Hepatocyte (in vitro differentiated cells): ENCODE measurements at regions not wholly inside any gene's neighbourhood (a gene's known extent, or its start where the extent isn't known, plus 50 kb on each side); places are given as distances from the start of the nearest gene placed in this dataset.

ENCODE experiments used
- DNase-seq: peaks from one replicate; pipeline ENCODE4 v3.0.0-alpha.2; 2016; ENCODE audit warnings: low spot score
- H2AFZ ChIP-seq: fragments of 200-600 bp; sonication (generic); 2 replicates; pipeline ENCODE4 v1.6.0; 2016; ENCODE audit warnings: antibody characterized with exemption, mild to moderate bottlenecking
- H3K27ac ChIP-seq: fragments of 200-600 bp; sonication (generic); 2 replicates; pipeline ENCODE4 v1.5.1; 2016; ENCODE audit warnings: mild to moderate bottlenecking
- H3K27me3 ChIP-seq: fragments of 200-600 bp; sonication (generic); 2 replicates; pipeline ENCODE4 v1.6.1; 2016
- H3K36me3 ChIP-seq: fragments of 200-600 bp; sonication (generic); replicated peaks from 2 replicates; pipeline ENCODE4 v1.5.1; 2016; ENCODE audit warnings: low read depth; ENCODE audit not compliant: insufficient read depth
- H3K4me1 ChIP-seq: fragments of 200-600 bp; sonication (generic); 2 replicates; pipeline ENCODE4 v1.5.1; 2016; ENCODE audit warnings: mild to moderate bottlenecking, moderate library complexity; ENCODE audit not compliant: insufficient read depth
- H3K4me2 ChIP-seq: fragments of 200-600 bp; sonication (generic); 2 replicates; pipeline ENCODE4 v1.6.0; 2016
- H3K4me3 ChIP-seq: fragments of 200-600 bp; sonication (generic); 2 replicates; pipeline ENCODE4 v1.5.1; 2016; ENCODE audit warnings: mild to moderate bottlenecking
- H3K79me2 ChIP-seq: fragments of 200-600 bp; sonication (generic); 2 replicates; pipeline ENCODE4 v1.6.0; 2017; ENCODE audit warnings: mild to moderate bottlenecking
- H3K9me2 ChIP-seq: fragments of 200-600 bp; sonication (generic); replicated peaks from 2 replicates; pipeline ENCODE4 v1.6.0; 2017; ENCODE audit warnings: mild to moderate bottlenecking; ENCODE audit not compliant: insufficient read depth
- H3K9me3 ChIP-seq: fragments of 200-600 bp; sonication (generic); 2 replicates; pipeline ENCODE4 v1.5.1; 2016; ENCODE audit warnings: low read depth, mild to moderate bottlenecking
- H4K20me1 ChIP-seq: fragments of 200-600 bp; sonication (generic); 2 replicates; pipeline ENCODE4 v1.6.0; 2016; ENCODE audit warnings: mild to moderate bottlenecking; ENCODE audit not compliant: insufficient read depth, poor library complexity, severe bottlenecking
- CTCF ChIP-seq: fragments of 200-600 bp; sonication (generic); IDR thresholded peaks from 2 replicates; pipeline ENCODE4 v1.5.1; 2016; ENCODE audit warnings: antibody characterized with exemption, mild to moderate bottlenecking; ENCODE audit not compliant: poor library complexity
- EZH2 ChIP-seq: fragments of 200-600 bp; sonication (generic); IDR thresholded peaks from 2 replicates; pipeline ENCODE4 v1.6.1; 2016; ENCODE audit warnings: antibody characterized with exemption, mild to moderate bottlenecking, borderline replicate concordance
- EZH2phosphoT487 ChIP-seq: fragments of 200-600 bp; sonication (generic); IDR thresholded peaks from one replicate; pipeline ENCODE4 v1.6.1; 2018; ENCODE audit warnings: antibody characterized with exemption, mild to moderate bottlenecking, low read depth, moderate library complexity; ENCODE audit not compliant: unreplicated experiment, severe bottlenecking
- WGBS: methylation state at CpG from one replicate; pipeline ENCODE4 v1.1.6; 2016; ENCODE audit warnings: low lambda C conversion rate; ENCODE audit errors: missing lambda C conversion rate; 5-methylcytosine and 5-hydroxymethylcytosine counted together

- Histone ChIP-seq H2AFZ (no peak overlapping the region), H3K4me2 (no peak overlapping the region), H3K27ac (no peak overlapping the region), H3K4me3 (no peak overlapping the region), H3K9me2 (no peaks in the 10 kb centered on the region), H3K27me3 (peaks cover 7% of the 10 kb centered on the region), H3K79me2 (no peaks in the 10 kb centered on the region), H3K4me1 (no peaks in the 10 kb centered on the region), H3K36me3 (no peaks in the 10 kb centered on the region), H4K20me1 (no peaks in the 10 kb centered on the region), H3K9me3 (no peaks in the 10 kb centered on the region)
- DNase-seq, result no peak
- TF ChIP-seq CTCF (no peak), EZH2phosphoT487 (no peak), EZH2 (no peak)
- WGBS, result 85% methylated on average over 13 of the region's 13 CpGs
Observed at GRCh38 chr13:111919286-111919685, 147.7 kb upstream of the SOX1 start.

- Histone ChIP-seq H3K4me3 (no peak overlapping the region), H3K27ac (no peak overlapping the region)
Observed at GRCh38 chr13:111919849-111920248, 147.1 kb upstream of the SOX1 start.

DNA sequence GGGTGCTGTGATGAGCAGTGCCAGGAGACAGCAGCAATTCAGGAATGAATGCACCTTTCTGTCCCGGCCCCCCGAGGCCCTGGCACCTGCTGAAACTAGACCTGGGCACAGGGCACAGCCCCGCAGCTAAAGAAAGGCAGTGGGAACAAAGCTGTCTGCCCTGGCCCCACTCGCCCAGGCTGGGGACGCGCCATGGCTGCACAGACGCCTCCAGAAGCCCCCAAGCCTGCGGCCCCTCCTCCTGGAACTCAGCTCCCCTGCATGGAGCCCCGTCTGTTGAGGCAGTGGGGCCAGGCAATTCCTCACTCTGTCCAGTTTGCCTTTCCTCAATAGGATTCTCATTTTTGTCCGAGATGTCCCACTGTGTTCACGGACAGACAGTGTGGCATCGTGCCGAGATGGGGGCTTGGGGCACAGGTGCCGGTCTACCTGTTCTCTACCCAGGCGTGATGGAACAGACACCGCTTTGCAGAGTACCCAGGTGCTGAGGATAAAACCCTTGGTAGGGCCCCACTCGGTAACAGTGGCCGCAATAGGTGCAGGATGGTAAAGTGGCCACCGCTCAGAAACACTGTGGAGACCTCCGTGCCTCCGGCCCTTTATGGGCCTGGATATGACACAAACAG lies 146.5 kb upstream of the SOX1 start:
- Histone ChIP-seq H3K4me3 (no peak overlapping the region), H3K27me3 (peaks cover 7% of the 10 kb centered on the region), H4K20me1 (no peaks in the 10 kb centered on the region), H2AFZ (no peak overlapping the region), H3K9me3 (no peaks in the 10 kb centered on the region), H3K9me2 (no peaks in the 10 kb centered on the region), H3K27ac (no peak overlapping the region), H3K4me2 (no peak overlapping the region), H3K36me3 (no peaks in the 10 kb centered on the region), H3K4me1 (no peaks in the 10 kb centered on the region), H3K79me2 (no peaks in the 10 kb centered on the region)
- DNase-seq, result no peak
- no peak for TF ChIP-seq EZH2phosphoT487
- TF ChIP-seq CTCF, result no peak
- no peak for TF ChIP-seq EZH2
- WGBS, result 88% methylated on average over 21 of the region's 21 CpGs

More at GRCh38 chr13:111919849-111920248, 147.1 kb upstream of the SOX1 start:
- no peaks in the 10 kb centered on the region for H3K79me2 ChIP-seq
- H2AFZ ChIP-seq, result no peak overlapping the region
- TF ChIP-seq CTCF (no peak), EZH2 (no peak), EZH2phosphoT487 (no peak)
- no peaks in the 10 kb centered on the region for H3K36me3 ChIP-seq
- no peaks in the 10 kb centered on the region for H3K9me3 ChIP-seq
- 67% methylated on average over 13 of the region's 13 CpGs for WGBS
- no peaks in the 10 kb centered on the region for H3K4me1 ChIP-seq
- no peaks in the 10 kb centered on the region for H4K20me1 ChIP-seq
- no peak for DNase-seq
- H3K9me2 ChIP-seq, result no peaks in the 10 kb centered on the region
- peaks cover 7% of the 10 kb centered on the region for H3K27me3 ChIP-seq
- H3K4me2 ChIP-seq, result no peak overlapping the region
